Dedifferentiated amniotic fluid mesenchymal stem cell (primary cell): ENCODE measurements at regions not wholly inside any gene's neighbourhood (a gene's known extent, or its start where the extent isn't known, plus 50 kb on each side); places are given as distances from the start of the nearest gene placed in this dataset.

ENCODE experiments used
- DNase-seq: peaks from one replicate; pipeline ENCODE4 v3.0.0-alpha.2; 2016; ENCODE audit errors: extremely low spot score

GRCh38 chr14:38522724-38523123 is 266.8 kb upstream of the CLEC14A start:
- no peak for DNase-seq

GRCh38 chr14:38521591-38521990 is 265.7 kb upstream of the CLEC14A start:
- no peak for DNase-seq

GRCh38 chr14:38517426-38517825 is 261.5 kb upstream of the CLEC14A start:
- DNase-seq: no peak

- no peak for DNase-seq
Measured at GRCh38 chr14:38512236-38512635, 256.3 kb upstream of the CLEC14A start.

- no peak for DNase-seq
Measured at GRCh38 chr14:38507299-38507698, 251.4 kb upstream of the CLEC14A start.

GRCh38 chr14:38505973-38506249 is 250.0 kb upstream of the CLEC14A start:
- DNase-seq: no peak

GRCh38 chr14:38505221-38505972 is 249.5 kb upstream of the CLEC14A start:
- peak; percentile 25 for DNase-seq

GRCh38 chr14:38504175-38504574 is 248.3 kb upstream of the CLEC14A start:
- no peak for DNase-seq

GRCh38 chr14:38502239-38502638 is 246.3 kb upstream of the CLEC14A start:
- no peak for DNase-seq

GRCh38 chr14:38500125-38500524 is 244.2 kb upstream of the CLEC14A start:
- DNase-seq: peak; percentile 56

- DNase-seq: no peak
Measured at GRCh38 chr14:38496092-38496491, 240.2 kb upstream of the CLEC14A start.

GRCh38 chr14:38490273-38490672 is 234.4 kb upstream of the CLEC14A start:
- no peak for DNase-seq

- no peak for DNase-seq
Measured at GRCh38 chr14:38485026-38485425, 229.1 kb upstream of the CLEC14A start.

- DNase-seq: no peak
Measured at GRCh38 chr14:38481952-38482678, 226.2 kb upstream of the CLEC14A start.

GRCh38 chr14:38469156-38469555 is 213.3 kb upstream of the CLEC14A start:
- peak; percentile 73 for DNase-seq

- DNase-seq: no peak
Measured at GRCh38 chr14:38442208-38442607, 186.3 kb upstream of the CLEC14A start.

GRCh38 chr14:38432186-38432585 is 176.3 kb upstream of the CLEC14A start:
- no peak for DNase-seq

GRCh38 chr14:38431156-38431555 is 175.3 kb upstream of the CLEC14A start:
- DNase-seq: no peak

- no peak for DNase-seq
Measured at GRCh38 chr14:38430522-38430921, 174.6 kb upstream of the CLEC14A start.

GRCh38 chr14:38425324-38425976 is 169.6 kb upstream of the CLEC14A start:
- DNase-seq: no peak

GRCh38 chr14:38420048-38420447 is 164.2 kb upstream of the CLEC14A start:
- DNase-seq: peak; percentile 31

GRCh38 chr14:38419579-38419978 is 163.7 kb upstream of the CLEC14A start:
- no peak for DNase-seq

- no peak for DNase-seq
Measured at GRCh38 chr14:38412654-38413053, 156.8 kb upstream of the CLEC14A start.
